ENCODE measurements at regions not wholly inside any gene's neighbourhood (a gene's known extent, or its start where the extent isn't known, plus 50 kb on each side); places are given as distances from the start of the nearest gene placed in this dataset.
"Not testable (repeated sequence)": the region's sequence is repeated elsewhere in the genome, so short reads cannot be mapped to it uniquely, and the experiment has no call there.

GRCh38 chr10:46645110-46645509 lies 66.2 kb downstream of the SYT15 start:
- not testable (repeated sequence) for DNase-seq (ENCODE audit: low read depth, low spot score)

DNA sequence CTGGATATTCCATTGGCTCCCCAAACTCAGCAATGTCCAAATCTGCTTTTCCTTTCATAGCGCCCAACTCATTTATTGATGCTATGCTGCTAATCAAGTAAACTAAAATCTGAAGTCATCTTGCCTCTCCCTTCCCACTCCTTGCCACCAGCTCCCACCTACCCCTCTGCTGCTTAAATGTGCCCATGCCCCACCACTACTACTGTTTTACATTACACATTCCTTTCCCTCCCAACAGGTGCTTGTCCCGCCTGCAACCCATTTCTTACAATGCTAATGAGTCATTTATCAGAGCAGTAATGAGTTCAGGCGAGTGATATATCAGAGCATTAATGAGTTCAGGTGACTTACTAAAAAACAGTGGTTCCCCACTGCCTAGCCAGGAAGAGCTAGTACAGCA lies 67.2 kb downstream of the SYT15 start:
- not testable (repeated sequence) for DNase-seq (ENCODE audit: low read depth, low spot score)

- DNase-seq (ENCODE audit: low read depth, low spot score), result not testable (repeated sequence)
These were observed 72.0 kb downstream of the SYT15 start for GRCh38 chr10:46650967-46651366.

DNA sequence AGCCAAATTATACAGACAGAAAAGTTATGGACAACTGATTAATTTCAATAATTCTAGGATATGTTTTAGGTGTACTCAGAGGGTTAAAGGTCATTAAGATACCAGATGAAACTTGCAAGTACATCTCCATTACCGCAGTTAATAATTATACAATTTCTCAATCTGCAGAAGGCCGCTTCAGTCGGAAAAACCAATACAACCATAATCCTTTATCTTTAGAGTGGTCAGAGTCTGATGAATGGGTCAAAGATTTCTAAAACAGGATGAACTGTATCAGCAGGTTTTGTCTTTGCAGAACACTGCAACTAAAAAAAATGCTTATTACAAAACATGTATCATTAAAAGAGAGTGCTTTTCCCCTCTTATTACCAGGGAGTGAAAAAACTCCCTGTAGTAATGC lies 78.5 kb downstream of the SYT15 start:
- DNase-seq (ENCODE audit: low read depth, low spot score), result not testable (repeated sequence)

DNA sequence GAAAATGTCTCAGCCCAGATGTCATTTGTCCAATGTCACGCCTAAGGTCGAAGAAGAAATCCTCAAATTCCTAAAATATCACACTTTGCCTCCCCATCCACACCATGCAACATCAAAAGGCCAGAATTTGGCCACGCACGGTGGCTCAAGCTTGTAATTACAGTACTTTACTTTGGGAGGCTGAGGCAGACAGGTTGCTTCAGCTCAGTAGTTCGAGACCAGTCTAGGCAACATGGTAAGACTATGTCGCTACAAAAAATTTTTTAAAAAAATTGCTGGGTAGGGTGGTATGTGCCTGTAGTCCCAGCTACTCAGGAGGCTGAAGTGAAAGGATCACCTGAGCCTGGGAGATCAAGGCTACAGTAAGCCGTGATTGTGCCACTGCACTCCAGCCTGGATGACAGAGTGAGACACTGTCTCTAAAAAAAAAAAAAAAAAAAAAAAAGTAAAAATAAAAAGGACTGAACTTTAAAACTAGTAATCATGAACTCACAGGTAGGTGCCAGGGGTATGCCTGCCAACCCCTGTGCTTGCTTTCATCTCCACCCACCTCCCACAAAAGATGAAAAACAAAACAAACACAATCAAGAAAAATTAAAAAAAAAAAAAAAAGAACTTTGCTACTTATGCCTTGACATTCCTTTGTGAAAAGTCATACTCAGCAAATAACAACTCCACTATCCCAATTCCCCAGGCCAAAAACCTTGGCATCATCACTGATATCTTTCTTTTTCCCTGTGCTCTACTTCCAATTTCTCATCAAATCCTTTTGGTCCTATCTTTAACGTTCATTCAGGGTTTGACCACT lies 81.3 kb downstream of the SYT15 start:
- peak; percentile 1 for DNase-seq (ENCODE audit: low read depth, low spot score)

- DNase-seq (ENCODE audit: low read depth, low spot score), result not testable (repeated sequence)
These were observed 81.9 kb downstream of the SYT15 start for GRCh38 chr10:46660835-46661164.

DNA sequence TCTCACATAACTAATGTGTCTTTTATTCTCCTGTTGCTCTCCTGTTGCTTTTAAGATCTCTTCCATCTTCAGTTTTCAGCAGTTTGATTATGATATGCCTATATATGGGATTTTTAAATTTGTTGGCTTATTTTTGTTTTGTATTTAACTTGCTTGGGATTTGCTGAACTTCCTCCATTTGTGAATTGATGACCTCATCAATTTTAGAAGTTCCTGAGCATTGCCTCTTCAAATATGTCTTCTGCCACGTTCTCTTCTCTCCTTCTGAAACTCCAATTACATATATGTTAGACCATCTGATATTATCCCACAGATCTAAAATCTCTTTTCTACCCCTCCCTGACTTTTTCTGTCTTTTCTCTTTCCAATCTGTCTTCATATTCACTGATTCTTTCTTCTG lies 86.6 kb downstream of the SYT15 start:
- not testable (repeated sequence) for DNase-seq (ENCODE audit: low read depth, low spot score)

DNA sequence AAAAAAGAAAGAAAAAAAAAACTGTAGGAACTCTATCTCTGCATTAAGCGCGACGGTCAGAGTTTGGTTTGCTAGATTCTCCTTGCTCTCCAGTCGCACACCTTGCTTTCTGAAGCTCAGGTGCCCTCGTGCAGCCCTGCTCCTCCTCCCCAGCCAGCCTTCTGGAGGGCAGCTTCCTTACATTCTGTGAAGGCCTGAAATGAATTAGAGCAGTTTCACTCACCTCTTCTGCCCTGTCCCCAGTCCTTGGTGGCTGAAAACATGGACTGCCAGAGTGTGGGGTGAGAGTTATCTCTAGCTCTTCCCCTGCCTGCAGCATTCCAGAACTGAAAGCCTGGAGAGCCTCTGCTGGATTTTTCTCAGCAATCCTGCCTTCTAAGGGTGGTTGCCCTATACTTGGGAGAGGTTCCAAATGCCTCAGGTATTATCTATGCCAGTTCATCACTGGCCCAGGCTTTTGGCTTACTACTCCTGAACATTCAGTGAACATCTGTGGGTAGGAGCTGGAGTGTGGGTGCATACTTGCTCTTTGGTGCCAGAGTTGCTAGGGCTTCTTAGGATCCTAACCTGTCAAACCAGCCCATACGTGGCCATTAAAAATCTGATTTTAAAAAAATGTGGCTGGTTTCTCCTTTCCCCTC lies 89.5 kb downstream of the SYT15 start:
- not testable (repeated sequence) for DNase-seq (ENCODE audit: low read depth, low spot score)

DNA sequence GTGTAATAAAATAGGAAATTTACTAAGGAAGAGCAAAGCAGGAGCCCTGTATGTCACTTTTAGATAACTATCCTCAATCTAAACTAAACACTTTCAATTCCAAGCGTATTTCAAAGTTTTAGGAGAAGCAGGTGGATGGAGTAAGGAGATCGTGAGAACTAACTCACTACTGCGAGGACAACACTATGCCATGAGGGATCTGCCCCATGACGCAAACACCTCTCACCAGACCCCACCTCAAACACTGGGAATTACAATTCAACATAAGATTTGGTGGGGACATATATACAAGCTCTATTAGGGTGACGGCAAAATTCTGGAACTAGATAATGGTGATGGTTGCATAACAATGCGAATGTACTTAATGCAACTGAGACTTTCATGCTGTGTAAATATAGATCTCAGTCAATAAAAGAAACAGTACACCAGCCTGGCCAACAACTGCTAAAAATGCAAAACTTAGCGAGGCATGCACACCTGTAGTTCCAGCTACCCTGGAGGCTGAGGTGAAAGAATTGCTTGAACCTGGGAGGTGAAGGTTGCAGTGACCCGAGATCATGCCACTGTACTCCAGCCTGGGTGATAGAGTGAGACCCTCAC lies 99.0 kb downstream of the SYT15 start:
- DNase-seq (ENCODE audit: low read depth, low spot score), result not testable (repeated sequence)

GRCh38 chr10:46691397-46691796 lies 112.5 kb downstream of the SYT15 start:
- not testable (repeated sequence) for DNase-seq (ENCODE audit: low read depth, low spot score)

- DNase-seq (ENCODE audit: low read depth, low spot score), result not testable (repeated sequence)
These were observed 114.3 kb downstream of the SYT15 start for GRCh38 chr10:46693218-46693617.

DNA sequence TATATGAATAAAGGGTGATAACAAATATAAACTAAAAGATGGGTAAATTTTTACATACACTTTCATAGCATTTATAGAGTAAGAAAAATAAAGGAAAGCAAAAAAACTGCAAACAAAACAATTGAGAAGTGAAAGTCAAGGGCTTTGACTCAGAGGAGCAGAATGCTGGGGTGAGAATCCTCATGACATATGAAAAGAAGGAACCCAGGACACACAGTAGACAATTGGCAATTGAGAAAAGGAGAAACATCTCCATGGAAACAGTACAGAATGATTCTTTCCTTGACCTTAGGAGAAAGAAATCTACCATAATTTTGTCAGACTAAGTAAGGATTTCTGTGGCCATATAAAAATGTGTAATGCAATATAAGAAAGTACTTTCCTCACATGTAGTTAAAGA lies 138.3 kb downstream of the SYT15 start:
- not testable (repeated sequence) for DNase-seq (ENCODE audit: low read depth, low spot score)

DNA sequence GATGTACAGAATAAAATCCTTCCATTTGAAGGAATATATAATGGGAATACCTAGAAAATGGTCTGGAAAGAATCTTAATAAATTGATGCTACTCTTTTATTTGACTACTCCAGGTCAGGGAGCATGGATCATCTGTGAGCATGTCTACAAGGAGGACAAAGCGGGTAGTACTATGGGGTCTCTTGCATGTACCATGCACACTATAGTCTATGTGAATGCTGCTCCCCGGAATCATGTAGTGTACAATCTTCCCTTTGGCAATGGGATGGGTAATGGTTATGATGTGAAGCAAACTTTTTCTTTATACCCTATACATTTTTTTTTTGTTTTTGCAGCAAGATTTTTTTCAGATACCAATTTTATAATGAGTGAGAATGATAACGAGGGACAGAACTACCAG lies 139.1 kb downstream of the SYT15 start:
- not testable (repeated sequence) for DNase-seq (ENCODE audit: low read depth, low spot score)

DNA sequence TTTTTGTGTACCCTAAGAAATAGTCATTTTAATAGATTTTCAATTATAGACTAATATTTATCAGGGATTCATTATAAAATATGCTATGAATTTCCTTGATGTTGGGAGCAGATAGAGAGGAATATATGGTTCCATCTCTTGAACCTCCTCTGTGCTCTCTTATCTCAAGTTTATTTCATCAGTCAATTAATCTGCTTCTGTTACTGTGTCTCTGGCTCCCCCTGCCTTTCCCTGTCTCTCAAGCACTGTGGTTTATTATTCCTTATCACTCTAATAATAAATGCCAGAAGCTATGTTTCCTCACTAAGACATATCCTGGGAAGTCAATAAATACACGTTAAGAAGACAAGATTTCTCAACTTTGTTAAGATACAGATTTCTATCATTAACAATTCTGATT lies 141.5 kb downstream of the SYT15 start:
- not testable (repeated sequence) for DNase-seq (ENCODE audit: low read depth, low spot score)

DNA sequence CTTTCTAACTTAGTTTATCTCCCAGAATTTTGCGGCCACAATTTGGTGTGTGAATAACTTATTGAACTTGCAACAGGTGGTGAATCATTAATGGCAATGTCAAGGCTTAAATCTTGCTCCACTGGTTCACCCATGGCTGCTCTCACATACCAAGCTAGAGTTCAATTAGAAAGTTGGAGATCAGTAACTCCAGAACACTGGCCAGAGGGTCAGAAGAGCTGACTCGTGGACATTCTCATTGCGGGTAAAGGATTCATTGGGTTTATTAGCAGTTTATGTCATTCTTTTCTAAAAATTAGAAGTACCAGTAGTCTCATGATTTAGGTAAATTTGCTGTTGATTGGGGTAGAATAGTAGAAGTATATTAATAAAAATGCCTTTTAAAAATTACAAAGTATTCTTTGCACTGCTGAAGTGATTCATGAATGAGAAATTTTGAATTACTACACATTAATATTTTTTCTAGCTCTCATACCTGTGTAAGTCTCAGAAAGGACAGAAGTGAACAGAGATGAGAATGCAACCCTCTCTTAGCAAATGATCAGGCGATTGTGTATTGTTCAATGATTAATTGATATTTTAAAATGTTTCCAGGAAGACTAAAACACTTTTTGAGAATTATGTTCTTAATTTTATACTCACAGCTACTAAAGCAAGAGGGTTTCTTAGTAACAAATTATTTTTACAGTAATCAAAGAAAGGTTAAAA lies 142.0 kb downstream of the SYT15 start:
- DNase-seq (ENCODE audit: low read depth, low spot score), result not testable (repeated sequence)

GRCh38 chr10:46724258-46724657 lies 145.3 kb downstream of the SYT15 start:
- not testable (repeated sequence) for DNase-seq (ENCODE audit: low read depth, low spot score)

- DNase-seq (ENCODE audit: low read depth, low spot score), result not testable (repeated sequence)
These were observed 149.4 kb downstream of the SYT15 start for GRCh38 chr10:46728359-46728758.

DNA sequence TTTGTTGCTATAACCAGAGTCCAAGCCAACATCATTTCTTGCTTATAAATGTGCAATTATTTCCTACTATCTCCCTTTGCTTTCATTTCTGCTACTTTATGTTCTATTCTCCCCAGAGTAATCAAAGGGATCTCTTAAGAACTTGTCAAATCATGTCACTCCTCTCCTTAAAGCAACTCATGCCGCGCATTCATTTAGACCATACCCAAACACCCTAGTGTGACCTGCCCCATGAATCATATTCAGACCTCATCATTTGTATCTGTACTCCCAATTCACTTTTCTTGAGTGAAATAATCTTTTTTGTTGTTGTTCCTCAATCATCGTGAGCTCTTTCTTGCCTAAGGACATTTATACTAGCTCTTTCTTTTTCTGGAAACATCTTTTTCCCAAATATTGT lies 151.8 kb downstream of the SYT15 start:
- not testable (repeated sequence) for DNase-seq (ENCODE audit: low read depth, low spot score)

DNA sequence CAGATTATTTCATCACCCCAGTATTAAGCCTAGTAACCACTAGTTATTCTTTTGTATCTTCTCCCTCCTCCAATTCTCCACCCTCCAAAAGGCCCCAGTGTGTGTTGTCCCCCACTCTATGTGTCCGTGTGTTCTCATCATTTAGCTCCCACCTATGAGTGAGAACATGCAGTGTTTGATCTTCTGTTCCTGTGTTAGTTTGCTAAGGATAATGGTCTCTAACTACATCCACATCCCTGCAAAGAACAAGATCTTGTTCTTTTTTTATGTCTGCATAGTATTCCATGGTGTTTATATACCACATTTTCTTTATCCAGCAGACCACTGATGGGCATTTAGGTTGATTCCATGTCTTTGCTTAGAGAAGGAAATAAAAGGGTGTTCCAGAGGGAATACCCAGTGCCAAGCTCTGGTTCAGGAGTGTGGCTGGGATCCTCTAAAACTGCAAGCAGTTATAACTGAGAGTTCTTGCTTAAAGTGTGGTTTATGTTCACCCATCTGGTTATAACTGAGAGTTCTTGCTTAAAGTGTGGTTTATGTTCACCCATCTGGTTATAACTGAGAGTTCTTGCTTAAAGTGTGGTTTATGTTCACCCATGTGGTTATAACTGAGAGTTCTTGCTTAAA lies 154.8 kb downstream of the SYT15 start:
- not testable (repeated sequence) for DNase-seq (ENCODE audit: low read depth, low spot score)

GRCh38 chr10:46734262-46734642 lies 155.3 kb downstream of the SYT15 start:
- DNase-seq (ENCODE audit: low read depth, low spot score), result not testable (repeated sequence)

GRCh38 chr10:46739919-46740318 lies 161.0 kb downstream of the SYT15 start:
- not testable (repeated sequence) for DNase-seq (ENCODE audit: low read depth, low spot score)

DNA sequence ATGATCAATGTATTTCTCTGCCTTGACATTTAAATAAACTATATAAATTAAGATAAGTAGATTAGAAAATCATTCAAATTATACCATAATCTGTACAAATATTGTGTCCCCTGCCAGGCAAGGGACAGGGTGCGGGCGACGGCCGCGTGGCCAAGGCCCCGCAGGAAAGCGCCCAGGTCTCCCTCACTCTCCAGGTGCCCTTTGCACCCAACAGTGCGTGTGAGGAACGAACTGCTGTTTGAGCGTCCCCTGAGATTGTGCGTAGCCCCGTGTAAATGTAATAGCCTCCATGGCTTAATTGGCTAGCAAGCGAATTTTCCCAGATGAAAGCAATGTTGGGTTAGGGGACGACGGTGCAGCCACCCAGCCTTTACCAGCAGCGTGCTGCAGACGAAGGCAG lies 161.4 kb downstream of the SYT15 start:
- not testable (repeated sequence) for DNase-seq (ENCODE audit: low read depth, low spot score)

Measured in ELF-1 (cell line).